ENCODE measurements at regions not wholly inside any gene's neighbourhood (a gene's known extent, or its start where the extent isn't known, plus 50 kb on each side); places are given as distances from the start of the nearest gene placed in this dataset.

DNA sequence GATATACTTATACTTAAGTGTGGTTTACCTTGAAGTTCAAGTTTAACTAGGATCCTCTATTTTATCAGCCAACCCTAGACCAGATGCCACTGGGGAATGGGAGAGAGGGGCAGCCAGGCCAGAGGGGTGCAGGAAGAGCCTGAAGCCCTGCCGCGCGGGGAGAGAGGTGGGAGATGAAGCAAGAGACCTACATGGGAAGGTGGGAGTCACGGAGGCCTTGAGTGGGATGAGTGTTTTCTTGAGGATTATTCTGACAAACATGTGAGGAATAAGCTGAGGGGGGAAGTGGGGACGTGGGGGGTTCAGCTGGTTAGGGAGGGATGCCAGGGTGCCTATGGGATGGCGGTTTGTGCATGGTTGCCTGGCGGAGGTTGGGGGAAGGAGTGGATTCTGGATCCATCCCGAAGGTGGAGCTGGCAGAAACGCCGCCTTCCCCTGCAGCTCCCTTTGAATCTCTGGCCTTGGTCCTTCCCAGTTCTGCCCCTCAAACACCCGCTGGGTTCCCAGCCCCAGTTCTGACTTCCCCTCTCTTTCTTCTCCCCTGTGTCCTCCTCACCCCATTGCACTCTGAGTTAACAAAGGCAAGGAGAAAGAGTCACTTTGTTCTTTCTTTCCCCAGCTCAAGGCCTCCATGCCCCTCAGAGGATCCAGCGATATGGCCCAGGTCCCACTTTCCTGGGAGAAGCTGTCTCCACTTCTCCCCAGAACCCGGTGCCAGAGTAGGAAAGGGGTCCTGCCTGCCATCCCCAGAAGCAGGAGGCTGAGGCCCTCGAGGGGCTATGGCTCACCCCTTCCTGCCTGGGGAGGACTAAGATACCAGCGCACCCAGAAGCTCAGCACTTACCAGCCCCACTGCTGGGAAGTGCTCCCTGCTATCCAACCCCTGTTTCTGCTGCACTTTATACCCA lies 274.2 kb downstream of the UACA start:
- TF ChIP-seq POLR2AphosphoS5 (IDR thresholded peaks at IDR 0.05; ENCODE audit: low read depth, low read length) = no peak
- TF ChIP-seq SIN3A (IDR thresholded peaks at IDR 0.05; ENCODE audit: borderline replicate concordance, insufficient read depth, low read length) = no peak
- no peak for TF ChIP-seq FOXP2 (optimal IDR thresholded peaks at IDR 0.05; ENCODE audit: borderline replicate concordance, extremely low read depth, extremely low read length, insufficient read depth)
- TF ChIP-seq, protein P1, sequence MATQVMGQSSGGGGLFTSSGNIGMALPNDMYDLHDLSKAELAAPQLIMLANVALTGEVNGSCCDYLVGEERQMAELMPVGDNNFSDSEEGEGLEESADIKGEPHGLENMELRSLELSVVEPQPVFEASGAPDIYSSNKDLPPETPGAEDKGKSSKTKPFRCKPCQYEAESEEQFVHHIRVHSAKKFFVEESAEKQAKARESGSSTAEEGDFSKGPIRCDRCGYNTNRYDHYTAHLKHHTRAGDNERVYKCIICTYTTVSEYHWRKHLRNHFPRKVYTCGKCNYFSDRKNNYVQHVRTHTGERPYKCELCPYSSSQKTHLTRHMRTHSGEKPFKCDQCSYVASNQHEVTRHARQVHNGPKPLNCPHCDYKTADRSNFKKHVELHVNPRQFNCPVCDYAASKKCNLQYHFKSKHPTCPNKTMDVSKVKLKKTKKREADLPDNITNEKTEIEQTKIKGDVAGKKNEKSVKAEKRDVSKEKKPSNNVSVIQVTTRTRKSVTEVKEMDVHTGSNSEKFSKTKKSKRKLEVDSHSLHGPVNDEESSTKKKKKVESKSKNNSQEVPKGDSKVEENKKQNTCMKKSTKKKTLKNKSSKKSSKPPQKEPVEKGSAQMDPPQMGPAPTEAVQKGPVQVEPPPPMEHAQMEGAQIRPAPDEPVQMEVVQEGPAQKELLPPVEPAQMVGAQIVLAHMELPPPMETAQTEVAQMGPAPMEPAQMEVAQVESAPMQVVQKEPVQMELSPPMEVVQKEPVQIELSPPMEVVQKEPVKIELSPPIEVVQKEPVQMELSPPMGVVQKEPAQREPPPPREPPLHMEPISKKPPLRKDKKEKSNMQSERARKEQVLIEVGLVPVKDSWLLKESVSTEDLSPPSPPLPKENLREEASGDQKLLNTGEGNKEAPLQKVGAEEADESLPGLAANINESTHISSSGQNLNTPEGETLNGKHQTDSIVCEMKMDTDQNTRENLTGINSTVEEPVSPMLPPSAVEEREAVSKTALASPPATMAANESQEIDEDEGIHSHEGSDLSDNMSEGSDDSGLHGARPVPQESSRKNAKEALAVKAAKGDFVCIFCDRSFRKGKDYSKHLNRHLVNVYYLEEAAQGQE (IDR thresholded peaks at IDR 0.05; ENCODE audit: insufficient read depth in 1 of 2, low read depth in 2 of 2, low read length in 2 of 2) = no peak

DNA sequence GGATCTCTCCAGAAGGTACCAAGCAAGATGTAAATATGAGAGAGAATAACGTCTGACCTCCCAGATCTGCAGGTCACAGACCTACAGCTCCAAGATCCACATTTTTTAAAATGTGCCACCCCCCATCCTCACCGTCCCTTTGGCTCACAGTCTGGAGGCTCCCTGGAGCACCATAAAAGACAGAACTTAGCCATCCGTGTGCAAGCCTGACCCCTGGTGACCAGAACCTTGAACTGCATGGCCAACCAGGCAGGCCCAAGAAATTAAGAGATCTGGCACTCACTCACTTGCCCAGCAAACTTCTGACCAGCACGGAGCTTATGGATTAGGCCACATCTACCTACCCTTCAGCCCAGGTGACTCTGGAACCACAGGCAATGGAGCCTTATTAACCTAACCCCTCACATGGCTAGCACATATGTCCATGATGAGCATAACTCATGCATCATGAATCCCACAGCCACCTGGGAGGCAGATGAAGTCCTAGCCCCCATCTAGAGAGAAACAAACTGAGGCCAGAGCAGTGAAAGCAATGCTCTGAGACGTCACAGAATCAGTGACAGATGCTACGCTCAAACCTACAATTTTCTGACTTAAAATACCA lies 275.3 kb downstream of the UACA start:
- TF ChIP-seq POLR2AphosphoS5 (IDR thresholded peaks at IDR 0.05; ENCODE audit: low read depth, low read length) (no peak), FOXP2 (optimal IDR thresholded peaks at IDR 0.05; ENCODE audit: borderline replicate concordance, extremely low read depth, extremely low read length, insufficient read depth) (no peak), TAF1 (IDR thresholded peaks at IDR 0.05; ENCODE audit: borderline replicate concordance, insufficient read depth, low read length) (no peak)
- TF ChIP-seq, protein P1 (IDR thresholded peaks at IDR 0.05; ENCODE audit: insufficient read depth in 1 of 2, low read depth in 2 of 2, low read length in 2 of 2) = no peak

DNA sequence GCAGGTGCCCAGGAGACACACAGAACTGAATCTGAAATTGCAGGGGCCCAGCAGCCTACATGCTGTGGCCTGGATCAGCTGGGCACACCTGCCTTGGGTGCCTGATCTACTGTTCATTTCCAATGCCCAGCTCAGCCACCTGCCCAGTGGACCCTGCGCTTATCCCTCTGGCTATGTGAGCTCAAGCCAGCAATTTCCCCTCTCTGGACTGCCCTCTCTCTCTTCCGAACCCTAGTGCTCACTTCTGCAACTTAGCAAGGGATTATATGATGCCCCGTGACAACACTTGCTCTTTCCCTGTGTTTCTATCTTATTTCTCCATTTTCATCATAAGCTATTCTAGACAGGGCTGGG lies 276.0 kb downstream of the UACA start:
- TF ChIP-seq FOXP2 (optimal IDR thresholded peaks at IDR 0.05; ENCODE audit: borderline replicate concordance, extremely low read depth, extremely low read length, insufficient read depth) = no peak
- TF ChIP-seq TAF1 (IDR thresholded peaks at IDR 0.05; ENCODE audit: borderline replicate concordance, insufficient read depth, low read length) = no peak
- no peak for TF ChIP-seq POLR2AphosphoS5 (IDR thresholded peaks at IDR 0.05; ENCODE audit: low read depth, low read length)
- TF ChIP-seq, protein P1 (IDR thresholded peaks at IDR 0.05; ENCODE audit: insufficient read depth in 1 of 2, low read depth in 2 of 2, low read length in 2 of 2) = no peak
- TF ChIP-seq SIN3A (IDR thresholded peaks at IDR 0.05; ENCODE audit: borderline replicate concordance, insufficient read depth, low read length) = no peak

DNA sequence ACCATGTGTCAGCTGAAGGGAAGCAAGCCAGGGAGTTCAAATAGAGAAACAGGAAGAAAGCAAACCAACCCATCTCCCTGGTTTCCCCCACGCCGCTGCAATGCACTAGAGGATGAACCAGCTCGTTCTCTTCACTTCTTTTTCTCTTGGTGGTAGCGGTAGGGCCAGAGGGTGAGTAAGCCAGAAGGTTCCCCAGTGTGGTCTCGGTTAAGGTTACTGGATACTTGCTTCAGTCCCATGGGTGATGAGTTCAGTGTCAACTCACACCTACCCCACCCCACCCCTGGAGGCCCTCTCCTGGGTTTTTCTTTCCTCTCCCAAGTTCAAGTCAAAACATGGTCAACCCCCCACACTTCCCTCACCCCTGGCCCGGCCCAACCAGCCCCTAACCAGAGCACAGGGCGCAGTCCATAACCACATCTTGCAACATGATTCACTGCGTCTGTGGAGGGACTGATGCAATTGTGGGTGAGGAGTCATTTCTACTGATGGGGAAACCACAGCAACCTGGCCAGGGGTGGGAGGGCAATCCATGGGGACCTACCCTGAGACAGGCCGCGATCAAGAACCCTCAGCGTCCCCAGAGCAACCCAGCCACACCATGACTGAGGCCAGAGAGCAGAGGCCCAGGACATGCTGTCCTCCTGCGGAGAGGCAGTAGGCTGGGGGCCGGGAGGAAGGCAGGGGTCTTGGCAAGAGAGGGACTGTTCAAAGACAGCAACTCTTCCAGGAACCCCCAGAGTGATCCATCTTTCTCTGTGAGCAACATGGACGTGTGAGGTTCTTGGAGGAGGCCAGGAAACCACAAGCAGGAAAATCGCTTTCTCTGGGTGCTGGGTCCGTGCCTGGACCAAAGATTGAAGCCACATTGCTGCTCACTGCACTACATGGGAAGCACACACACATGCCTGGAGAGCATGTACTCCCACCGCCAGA lies 276.6 kb downstream of the UACA start:
- TF ChIP-seq POLR2AphosphoS5 (IDR thresholded peaks at IDR 0.05; ENCODE audit: low read depth, low read length) (no peak), TAF1 (IDR thresholded peaks at IDR 0.05; ENCODE audit: borderline replicate concordance, insufficient read depth, low read length) (no peak), SIN3A (IDR thresholded peaks at IDR 0.05; ENCODE audit: borderline replicate concordance, insufficient read depth, low read length) (no peak), FOXP2 (optimal IDR thresholded peaks at IDR 0.05; ENCODE audit: borderline replicate concordance, extremely low read depth, extremely low read length, insufficient read depth) (no peak)
- TF ChIP-seq, protein P1 (IDR thresholded peaks at IDR 0.05; ENCODE audit: insufficient read depth in 1 of 2, low read depth in 2 of 2, low read length in 2 of 2) = no peak
